Hepatocyte (in vitro differentiated cells): ENCODE measurements at regions not wholly inside any gene's neighbourhood (a gene's known extent, or its start where the extent isn't known, plus 50 kb on each side); places are given as distances from the start of the nearest gene placed in this dataset.

Experiments
- DNase-seq: peaks from one replicate; pipeline ENCODE4 v3.0.0-alpha.2; 2016; ENCODE audit warnings: low spot score
- H2AFZ ChIP-seq: fragments of 200-600 bp; sonication (generic); 2 replicates; pipeline ENCODE4 v1.6.0; 2016; ENCODE audit warnings: antibody characterized with exemption, mild to moderate bottlenecking
- H3K27ac ChIP-seq: fragments of 200-600 bp; sonication (generic); 2 replicates; pipeline ENCODE4 v1.5.1; 2016; ENCODE audit warnings: mild to moderate bottlenecking
- H3K27me3 ChIP-seq: fragments of 200-600 bp; sonication (generic); 2 replicates; pipeline ENCODE4 v1.6.1; 2016
- H3K36me3 ChIP-seq: fragments of 200-600 bp; sonication (generic); replicated peaks from 2 replicates; pipeline ENCODE4 v1.5.1; 2016; ENCODE audit warnings: low read depth; ENCODE audit not compliant: insufficient read depth
- H3K4me1 ChIP-seq: fragments of 200-600 bp; sonication (generic); 2 replicates; pipeline ENCODE4 v1.5.1; 2016; ENCODE audit warnings: mild to moderate bottlenecking, moderate library complexity; ENCODE audit not compliant: insufficient read depth
- H3K4me2 ChIP-seq: fragments of 200-600 bp; sonication (generic); 2 replicates; pipeline ENCODE4 v1.6.0; 2016
- H3K4me3 ChIP-seq: fragments of 200-600 bp; sonication (generic); 2 replicates; pipeline ENCODE4 v1.5.1; 2016; ENCODE audit warnings: mild to moderate bottlenecking
- H3K79me2 ChIP-seq: fragments of 200-600 bp; sonication (generic); 2 replicates; pipeline ENCODE4 v1.6.0; 2017; ENCODE audit warnings: mild to moderate bottlenecking
- H3K9me2 ChIP-seq: fragments of 200-600 bp; sonication (generic); replicated peaks from 2 replicates; pipeline ENCODE4 v1.6.0; 2017; ENCODE audit warnings: mild to moderate bottlenecking; ENCODE audit not compliant: insufficient read depth
- H3K9me3 ChIP-seq: fragments of 200-600 bp; sonication (generic); 2 replicates; pipeline ENCODE4 v1.5.1; 2016; ENCODE audit warnings: low read depth, mild to moderate bottlenecking
- H4K20me1 ChIP-seq: fragments of 200-600 bp; sonication (generic); 2 replicates; pipeline ENCODE4 v1.6.0; 2016; ENCODE audit warnings: mild to moderate bottlenecking; ENCODE audit not compliant: insufficient read depth, poor library complexity, severe bottlenecking
- EZH2 ChIP-seq: fragments of 200-600 bp; sonication (generic); IDR thresholded peaks from 2 replicates; pipeline ENCODE4 v1.6.1; 2016; ENCODE audit warnings: antibody characterized with exemption, mild to moderate bottlenecking, borderline replicate concordance
- EZH2phosphoT487 ChIP-seq: fragments of 200-600 bp; sonication (generic); IDR thresholded peaks from one replicate; pipeline ENCODE4 v1.6.1; 2018; ENCODE audit warnings: antibody characterized with exemption, mild to moderate bottlenecking, low read depth, moderate library complexity; ENCODE audit not compliant: unreplicated experiment, severe bottlenecking
- WGBS: methylation state at CpG from one replicate; pipeline ENCODE4 v1.1.6; 2016; ENCODE audit warnings: low lambda C conversion rate; ENCODE audit errors: missing lambda C conversion rate; 5-methylcytosine and 5-hydroxymethylcytosine counted together
- TF ChIP-seq, protein P1 (sequence below): fragments of 200-600 bp; sonication (generic); IDR thresholded peaks from 2 replicates; pipeline ENCODE4 v1.5.1; 2016; ENCODE audit warnings: antibody characterized with exemption, mild to moderate bottlenecking; ENCODE audit not compliant: poor library complexity

- DNase-seq, result no peak
- WGBS, result 79% methylated on average over 3 of the region's 3 CpGs
- Histone ChIP-seq H3K9me2 (no peaks in the 10 kb centered on the region), H3K4me1 (no peaks in the 10 kb centered on the region), H3K4me3 (no peak overlapping the region), H3K36me3 (no peaks in the 10 kb centered on the region), H2AFZ (no peak overlapping the region), H3K79me2 (peaks cover 4% of the 10 kb centered on the region), H3K9me3 (no peaks in the 10 kb centered on the region), H3K27ac (no peak overlapping the region), H3K27me3 (no peaks in the 10 kb centered on the region), H4K20me1 (no peaks in the 10 kb centered on the region), H3K4me2 (no peak overlapping the region)
- TF ChIP-seq EZH2 (no peak), EZH2phosphoT487 (no peak)
- TF ChIP-seq, protein P1, sequence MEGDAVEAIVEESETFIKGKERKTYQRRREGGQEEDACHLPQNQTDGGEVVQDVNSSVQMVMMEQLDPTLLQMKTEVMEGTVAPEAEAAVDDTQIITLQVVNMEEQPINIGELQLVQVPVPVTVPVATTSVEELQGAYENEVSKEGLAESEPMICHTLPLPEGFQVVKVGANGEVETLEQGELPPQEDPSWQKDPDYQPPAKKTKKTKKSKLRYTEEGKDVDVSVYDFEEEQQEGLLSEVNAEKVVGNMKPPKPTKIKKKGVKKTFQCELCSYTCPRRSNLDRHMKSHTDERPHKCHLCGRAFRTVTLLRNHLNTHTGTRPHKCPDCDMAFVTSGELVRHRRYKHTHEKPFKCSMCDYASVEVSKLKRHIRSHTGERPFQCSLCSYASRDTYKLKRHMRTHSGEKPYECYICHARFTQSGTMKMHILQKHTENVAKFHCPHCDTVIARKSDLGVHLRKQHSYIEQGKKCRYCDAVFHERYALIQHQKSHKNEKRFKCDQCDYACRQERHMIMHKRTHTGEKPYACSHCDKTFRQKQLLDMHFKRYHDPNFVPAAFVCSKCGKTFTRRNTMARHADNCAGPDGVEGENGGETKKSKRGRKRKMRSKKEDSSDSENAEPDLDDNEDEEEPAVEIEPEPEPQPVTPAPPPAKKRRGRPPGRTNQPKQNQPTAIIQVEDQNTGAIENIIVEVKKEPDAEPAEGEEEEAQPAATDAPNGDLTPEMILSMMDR, result no peak
These were observed 73.2 kb upstream of the TENM3 start for GRCh38 chr4:182169987-182170386.

DNA sequence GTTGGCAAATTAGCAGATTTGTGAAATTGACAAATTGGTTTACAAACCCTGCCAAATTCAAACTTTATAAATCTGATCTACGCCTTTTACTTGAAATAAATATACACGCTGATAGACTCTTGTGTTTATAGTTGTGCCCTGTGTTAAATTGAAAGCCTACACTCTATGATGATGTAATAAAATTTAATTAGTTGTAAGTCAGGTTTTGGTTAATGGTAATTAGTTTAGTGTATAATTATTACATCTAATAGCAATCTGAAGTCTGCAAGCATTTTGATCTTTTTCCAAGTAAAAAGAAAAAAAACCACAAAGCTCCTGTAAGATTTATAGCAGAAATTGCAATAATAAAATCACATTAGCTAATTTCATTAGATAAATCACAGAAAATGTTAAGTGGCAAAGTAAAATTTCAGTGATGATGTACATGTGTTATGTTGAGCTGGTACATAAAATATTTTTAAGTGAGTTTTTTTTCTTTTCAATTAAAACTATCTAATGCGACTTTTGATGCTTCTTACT lies 72.7 kb upstream of the TENM3 start:
- no peaks in the 10 kb centered on the region for H3K4me1 ChIP-seq
- H3K36me3 ChIP-seq, result no peaks in the 10 kb centered on the region
- 85% methylated on average over 3 of the region's 3 CpGs for WGBS
- H3K4me3 ChIP-seq, result no peak overlapping the region
- H3K27ac ChIP-seq, result no peak overlapping the region
- TF ChIP-seq EZH2phosphoT487, result no peak
- TF ChIP-seq, protein P1, result no peak
- TF ChIP-seq EZH2, result no peak
- peaks cover 4% of the 10 kb centered on the region for H3K79me2 ChIP-seq
- no peak for DNase-seq
- H3K9me3 ChIP-seq, result no peaks in the 10 kb centered on the region
- no peak overlapping the region for H3K4me2 ChIP-seq
- no peaks in the 10 kb centered on the region for H4K20me1 ChIP-seq
- no peaks in the 10 kb centered on the region for H3K9me2 ChIP-seq
- no peaks in the 10 kb centered on the region for H3K27me3 ChIP-seq
- no peak overlapping the region for H2AFZ ChIP-seq

- H3K4me3 ChIP-seq, result no peak overlapping the region
- no peak for DNase-seq
- no peaks in the 10 kb centered on the region for H3K36me3 ChIP-seq
- H3K79me2 ChIP-seq, result peaks cover 7% of the 10 kb centered on the region
- 94% methylated on average over 1 of the region's 1 CpG for WGBS
- H3K27me3 ChIP-seq, result no peaks in the 10 kb centered on the region
- H2AFZ ChIP-seq, result no peak overlapping the region
- TF ChIP-seq EZH2 (no peak), EZH2phosphoT487 (no peak)
- TF ChIP-seq, protein P1, result no peak
- peaks cover 15% of the 10 kb centered on the region for H3K4me1 ChIP-seq
- no peaks in the 10 kb centered on the region for H3K9me3 ChIP-seq
- no peaks in the 10 kb centered on the region for H3K9me2 ChIP-seq
- H3K4me2 ChIP-seq, result no peak overlapping the region
- no peak overlapping the region for H3K27ac ChIP-seq
- no peaks in the 10 kb centered on the region for H4K20me1 ChIP-seq
These were observed 68.2 kb upstream of the TENM3 start for GRCh38 chr4:182174979-182175378.
